GM21447 (cell line): ENCODE measurements at regions not wholly inside any gene's neighbourhood (a gene's known extent, or its start where the extent isn't known, plus 50 kb on each side); places are given as distances from the start of the nearest gene placed in this dataset.

Experiments
- ATAC-seq: cut with Tn5 transposase; IDR thresholded peaks from one replicate; pipeline ENCODE4 v1.9.1; 2021; ENCODE audit not compliant: unreplicated experiment

- ATAC-seq: no peak
These were observed 186.8 kb downstream of the ZEB2 start for GRCh38 chr2:144333143-144333555.

GRCh38 chr2:144332356-144333142 lies 187.4 kb downstream of the ZEB2 start:
- ATAC-seq: peak; percentile 81

GRCh38 chr2:144331674-144332355 lies 188.1 kb downstream of the ZEB2 start:
- peak; percentile 62 for ATAC-seq

GRCh38 chr2:144330951-144331673 lies 188.8 kb downstream of the ZEB2 start:
- ATAC-seq: no peak

- no peak for ATAC-seq
These were observed 190.4 kb downstream of the ZEB2 start for GRCh38 chr2:144329472-144329871.

GRCh38 chr2:144328938-144329337 lies 191.0 kb downstream of the ZEB2 start:
- no peak for ATAC-seq

GRCh38 chr2:144326825-144327224 lies 193.1 kb downstream of the ZEB2 start:
- ATAC-seq: no peak

- peak; percentile 69 for ATAC-seq
These were observed 194.8 kb downstream of the ZEB2 start for GRCh38 chr2:144325086-144325485.

- peak; percentile 29 for ATAC-seq
These were observed 195.4 kb downstream of the ZEB2 start for GRCh38 chr2:144324446-144325045.

GRCh38 chr2:144323946-144324345 lies 196.0 kb downstream of the ZEB2 start:
- peak; percentile 53 for ATAC-seq

- ATAC-seq: no peak
These were observed 197.5 kb downstream of the ZEB2 start for GRCh38 chr2:144322379-144322778.

- ATAC-seq: no peak
These were observed 199.4 kb downstream of the ZEB2 start for GRCh38 chr2:144320491-144320890.

GRCh38 chr2:144317071-144317738 lies 202.7 kb downstream of the ZEB2 start:
- ATAC-seq: no peak

- ATAC-seq: no peak
These were observed 208.9 kb downstream of the ZEB2 start for GRCh38 chr2:144310889-144311608.

- no peak for ATAC-seq
These were observed 209.4 kb downstream of the ZEB2 start for GRCh38 chr2:144310484-144310883.

GRCh38 chr2:144307711-144308110 lies 212.2 kb downstream of the ZEB2 start:
- ATAC-seq: no peak

- no peak for ATAC-seq
These were observed 215.7 kb downstream of the ZEB2 start for GRCh38 chr2:144304202-144304601.

GRCh38 chr2:144300632-144301031 lies 219.3 kb downstream of the ZEB2 start:
- ATAC-seq: no peak

- no peak for ATAC-seq
These were observed 229.6 kb downstream of the ZEB2 start for GRCh38 chr2:144290276-144290675.

GRCh38 chr2:144288438-144288837 lies 231.5 kb downstream of the ZEB2 start:
- ATAC-seq: no peak
